CD14-positive monocyte (primary cell): ENCODE measurements at regions not wholly inside any gene's neighbourhood (a gene's known extent, or its start where the extent isn't known, plus 50 kb on each side); places are given as distances from the start of the nearest gene placed in this dataset.
"Not testable (repeated sequence)": the region's sequence is repeated elsewhere in the genome, so short reads cannot be mapped to it uniquely, and the experiment has no call there.

Source experiments
- DNase-seq, 3 donors: peaks; one replicate each; pipeline ENCODE4 v3.0.0-alpha.2; 2011 to 2022
- H2AFZ ChIP-seq: 2 replicates; pipeline ENCODE4 v1.6.0; 2012; ENCODE audit warnings: mild to moderate bottlenecking, low read depth, low read length, inconsistent platforms; ENCODE audit not compliant: insufficient read depth, poor library complexity, severe bottlenecking
- H3K27ac ChIP-seq, 2 donors: 1 replicate in 1 of 2; 2 replicates in 1 of 2; pipeline ENCODE4 v1.5.1; 2012 to 2013; ENCODE audit warnings: low read length in 2 of 2, control low read depth in 1 of 2, inconsistent platforms in 1 of 2, low read depth in 1 of 2, mild to moderate bottlenecking in 1 of 2
- H3K27me3 ChIP-seq, 2 donors: one replicate each; pipeline versions ENCODE4 v1.6.0 to v1.6.1; 2011 to 2013; ENCODE audit warnings: low read length in 2 of 2; ENCODE audit not compliant: control insufficient read depth in 2 of 2, insufficient read depth in 2 of 2
- H3K36me3 ChIP-seq, 2 donors: replicated peaks in 1 of 2; 1 replicate in 1 of 2; 2 replicates in 1 of 2; pipeline versions ENCODE4 v1.5.1 to v1.6.1; 2012 to 2013; ENCODE audit warnings: low read length in 2 of 2, control low read depth in 1 of 2, inconsistent platforms in 1 of 2, mild to moderate bottlenecking in 1 of 2; ENCODE audit not compliant: insufficient read depth in 2 of 2, control insufficient read depth in 1 of 2
- H3K4me1 ChIP-seq, 2 donors: 1 replicate in 1 of 2; 2 replicates in 1 of 2; pipeline versions ENCODE4 v1.5.1 to v1.6.1; 2012 to 2013; ENCODE audit warnings: low read length in 2 of 2, control low read depth in 1 of 2, inconsistent platforms in 1 of 2, mild to moderate bottlenecking in 1 of 2, moderate library complexity in 1 of 2; ENCODE audit not compliant: insufficient read depth in 2 of 2, control insufficient read depth in 1 of 2
- H3K4me2 ChIP-seq: replicated peaks from 2 replicates; pipeline ENCODE3; 2012; ENCODE audit warnings: low read length, moderate library complexity, mild to moderate bottlenecking; ENCODE audit not compliant: poor library complexity, severe bottlenecking; ENCODE audit errors: extremely low read depth
- H3K4me3 ChIP-seq, 3 experiments: fragments of 200-600 bp in 1 of 3; sonication (generic) in 1 of 3; replicated peaks in 1 of 3; 1 replicate in 2 of 3; 2 replicates in 1 of 3; pipeline ENCODE4 v1.5.1; 2011 to 2013; ENCODE audit warnings: low read length in 3 of 3, mild to moderate bottlenecking in 3 of 3, control low read depth in 2 of 3, low read depth in 2 of 3, inconsistent platforms in 1 of 3, moderate library complexity in 1 of 3
- H3K79me2 ChIP-seq: 2 replicates; pipeline ENCODE4 v1.6.0; 2012; ENCODE audit warnings: mild to moderate bottlenecking, control low read depth, inconsistent platforms, low read length, moderate library complexity; ENCODE audit not compliant: insufficient read depth
- H3K9ac ChIP-seq: 2 replicates; pipeline ENCODE4 v1.6.0; 2017; ENCODE audit warnings: low read length, mild to moderate bottlenecking; ENCODE audit not compliant: insufficient read depth, poor library complexity, severe bottlenecking
- H3K9me3 ChIP-seq, 2 donors: replicated peaks in 1 of 2; 1 replicate in 1 of 2; 2 replicates in 1 of 2; pipeline versions ENCODE4 v1.5.1 to v1.6.1; 2012 to 2013; ENCODE audit warnings: low read length in 2 of 2, control low read depth in 1 of 2; ENCODE audit not compliant: control insufficient read depth in 1 of 2, insufficient read depth in 1 of 2
- H4K20me1 ChIP-seq: 2 replicates; pipeline ENCODE4 v1.6.0; 2012; ENCODE audit warnings: mild to moderate bottlenecking, low read length, control low read depth, moderate library complexity; ENCODE audit not compliant: insufficient read depth
- H3K27ac Mint-ChIP-seq, 7 donors: one replicate each; pipeline ENCODE4 v1.8.0; 2020; ENCODE audit warnings: mild to moderate bottlenecking in 7 of 7, mixed read lengths in 7 of 7, moderate library complexity in 6 of 7, inconsistent platforms in 2 of 7
- H3K27me3 Mint-ChIP-seq, 3 donors: one replicate each; pipeline ENCODE4 v1.8.0; 2021 to 2022; ENCODE audit warnings: low read depth in 3 of 3, mild to moderate bottlenecking in 3 of 3, mixed read lengths in 3 of 3, moderate library complexity in 3 of 3, inconsistent platforms in 1 of 3
- H3K36me3 Mint-ChIP-seq, 2 donors: one replicate each; pipeline ENCODE4 v1.8.0; 2020; ENCODE audit warnings: mixed read lengths in 2 of 2, inconsistent platforms in 1 of 2, mild to moderate bottlenecking in 1 of 2
- H3K4me1 Mint-ChIP-seq: one replicate; pipeline ENCODE4 v1.8.0; 2020; ENCODE audit warnings: mild to moderate bottlenecking, mixed read lengths
- H3K4me3 Mint-ChIP-seq, 2 donors: one replicate each; pipeline ENCODE4 v1.8.0; 2020; ENCODE audit warnings: mild to moderate bottlenecking in 2 of 2, mixed read lengths in 2 of 2, moderate library complexity in 1 of 2
- H3K9me3 Mint-ChIP-seq, 7 donors: one replicate each; pipeline ENCODE4 v1.8.0; 2020 to 2022; ENCODE audit warnings: mixed read lengths in 7 of 7, mild to moderate bottlenecking in 6 of 7, moderate library complexity in 6 of 7, inconsistent platforms in 2 of 7
- CTCF ChIP-seq: fragments of 200-600 bp; IDR thresholded peaks from one replicate; pipeline ENCODE4 v1.8.0; 2022; ENCODE audit warnings: antibody characterized with exemption, mild to moderate bottlenecking
- WGBS: methylation state at CpG from one replicate; pipeline ENCODE4 v1.1.5; 2013; ENCODE audit warnings: missing lambda C conversion rate; ENCODE audit not compliant: insufficient coverage; 5-methylcytosine and 5-hydroxymethylcytosine counted together
- intact Hi-C, 2 donors: fragments of 100-400 bp; cut with micrococcal nuclease; formaldehyde crosslinking; loops; one replicate each; pipeline versions ENCODE4 v1.15.0 to v1.15.1; 2023

- WGBS = 18% methylated on average over 3 of the region's 12 CpGs
Observed at GRCh38 chr20:30912661-30913026, 344.8 kb upstream of the DEFB115 start.

GRCh38 chr20:30916404-30916803 lies 341.1 kb upstream of the DEFB115 start:
- H3K79me2 ChIP-seq, H3K36me3 ChIP-seq, intact Hi-C loops, H3K4me3 Mint-ChIP-seq, H3K27ac Mint-ChIP-seq, H2AFZ ChIP-seq, H3K27me3 ChIP-seq, H3K4me1 Mint-ChIP-seq, H4K20me1 ChIP-seq, H3K4me3 ChIP-seq, DNase-seq, H3K4me2 ChIP-seq, H3K36me3 Mint-ChIP-seq, H3K4me1 ChIP-seq, H3K27ac ChIP-seq, H3K9ac ChIP-seq: not testable (repeated sequence)
- H3K9me3 ChIP-seq = peaks cover 18 to 41% of the 10 kb centered on the region in 2 donors
- H3K27me3 Mint-ChIP-seq = peaks cover 2 to 12% (median 6%) of the 10 kb centered on the region in 3 donors
- H3K9me3 Mint-ChIP-seq = peaks cover 29 to 58% (median 48%) of the 10 kb centered on the region in 7 donors
- 94% methylated on average over 2 of the region's 5 CpGs for WGBS

More at GRCh38 chr20:30912661-30913026, 344.8 kb upstream of the DEFB115 start:
- H3K36me3 ChIP-seq, H3K79me2 ChIP-seq, H3K27ac Mint-ChIP-seq, H3K4me1 Mint-ChIP-seq, H4K20me1 ChIP-seq, H2AFZ ChIP-seq, H3K4me2 ChIP-seq, H3K36me3 Mint-ChIP-seq, intact Hi-C loops, H3K27me3 ChIP-seq, H3K4me1 ChIP-seq, H3K9ac ChIP-seq, H3K4me3 ChIP-seq, H3K4me3 Mint-ChIP-seq, H3K27ac ChIP-seq, DNase-seq: not testable (repeated sequence)
- H3K9me3 Mint-ChIP-seq = peaks cover 31 to 65% (median 59%) of the 10 kb centered on the region in 7 donors
- H3K9me3 ChIP-seq = peaks cover 26 to 39% of the 10 kb centered on the region in 2 donors
- peaks cover 4 to 13% (median 6%) of the 10 kb centered on the region in 3 donors for H3K27me3 Mint-ChIP-seq

DNA sequence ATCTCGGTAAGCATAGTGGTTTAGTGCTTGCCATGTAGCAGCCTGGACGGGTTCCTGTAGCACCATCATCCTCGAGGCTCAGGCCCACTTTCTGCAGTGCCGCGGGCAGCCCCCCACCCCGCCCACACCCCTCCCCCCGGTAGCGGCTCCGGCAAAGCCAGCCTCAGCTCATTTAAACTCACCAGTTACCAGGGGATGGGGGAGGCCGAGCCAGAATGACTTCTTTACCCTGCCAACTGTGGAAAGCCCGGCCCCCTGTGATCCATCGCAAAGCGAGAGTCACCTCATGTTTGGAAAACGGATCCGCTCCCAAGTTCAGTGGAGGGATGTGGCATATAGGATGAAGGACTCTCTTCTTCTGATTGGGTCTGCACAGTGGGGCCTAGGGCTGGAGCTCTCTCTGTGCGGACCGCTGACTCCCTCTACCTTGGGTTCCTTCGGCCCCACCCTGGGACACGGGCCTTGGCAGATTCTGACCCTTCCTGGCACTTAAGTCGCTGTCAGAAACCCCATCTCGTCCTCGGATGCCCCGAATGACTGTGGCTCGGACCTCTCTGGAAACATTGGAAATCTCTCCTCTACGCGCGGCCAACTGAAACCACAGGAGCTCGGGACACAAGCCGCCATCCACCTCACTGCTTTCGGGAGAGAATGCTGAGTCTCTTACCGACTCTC lies 337.8 kb upstream of the DEFB115 start:
- no peak overlapping the region for H3K4me2 ChIP-seq
- H3K36me3 ChIP-seq = no peaks in the 10 kb centered on the region
- no peak overlapping the region for H3K9ac ChIP-seq
- WGBS = 94% methylated on average over 19 of the region's 31 CpGs
- no peaks in the 10 kb centered on the region for H3K27me3 ChIP-seq
- no peak overlapping the region for H3K27ac ChIP-seq
- no peak for DNase-seq
- H3K27me3 Mint-ChIP-seq = peaks cover 0 to 3% (median 0%) of the 10 kb centered on the region in 3 donors
- H3K4me3 Mint-ChIP-seq = no peak overlapping the region
- H3K4me3 ChIP-seq = no peak overlapping the region
- H3K36me3 Mint-ChIP-seq = no peaks in the 10 kb centered on the region
- H3K4me1 Mint-ChIP-seq = no peaks in the 10 kb centered on the region
- peaks cover 25 to 42% of the 10 kb centered on the region in 2 donors for H3K9me3 ChIP-seq
- TF ChIP-seq CTCF = no peak
- intact Hi-C loops = no loop called here
- H3K27ac Mint-ChIP-seq = no peak overlapping the region
- H3K79me2 ChIP-seq = no peaks in the 10 kb centered on the region
- no peak overlapping the region for H2AFZ ChIP-seq
- H3K9me3 Mint-ChIP-seq = peaks cover 25 to 51% (median 36%) of the 10 kb centered on the region in 7 donors
- no peaks in the 10 kb centered on the region for H3K4me1 ChIP-seq
- no peaks in the 10 kb centered on the region for H4K20me1 ChIP-seq
